Muscle of leg (tissue), 3 donors: ENCODE measurements at regions not wholly inside any gene's neighbourhood (a gene's known extent, or its start where the extent isn't known, plus 50 kb on each side); places are given as distances from the start of the nearest gene placed in this dataset.
"Not testable (repeated sequence)": the region's sequence is repeated elsewhere in the genome, so short reads cannot be mapped to it uniquely, and the experiment has no call there.

ENCODE experiments used
- DNase-seq: peaks from one replicate; pipeline ENCODE4 v3.0.0; 2013
- H3K27ac ChIP-seq: one replicate; pipeline ENCODE4 v1.5.1; 2013; ENCODE audit warnings: mild to moderate bottlenecking, low read length, control low read depth
- H3K27me3 ChIP-seq: one replicate; pipeline ENCODE4 v1.6.1; 2013; ENCODE audit warnings: low read length; ENCODE audit not compliant: control insufficient read depth, insufficient read depth
- H3K36me3 ChIP-seq: one replicate; pipeline ENCODE4 v1.6.1; 2013; ENCODE audit warnings: low read length; ENCODE audit not compliant: control insufficient read depth, insufficient read depth
- H3K4me1 ChIP-seq: one replicate; pipeline ENCODE4 v1.6.1; 2013; ENCODE audit warnings: low read length; ENCODE audit not compliant: control insufficient read depth, insufficient read depth
- H3K4me3 ChIP-seq: one replicate; pipeline ENCODE4 v1.5.1; 2013; ENCODE audit warnings: low read length, control low read depth
- H3K9me3 ChIP-seq: replicated peaks from 2 replicates; pipeline ENCODE4 v1.6.1; 2013; ENCODE audit warnings: low read depth, low read length; ENCODE audit not compliant: control insufficient read depth
- WGBS: methylation state at CpG from one replicate; pipeline ENCODE4 v1.1.5; 2013; ENCODE audit warnings: missing lambda C conversion rate; ENCODE audit not compliant: insufficient coverage; 5-methylcytosine and 5-hydroxymethylcytosine counted together

DNA sequence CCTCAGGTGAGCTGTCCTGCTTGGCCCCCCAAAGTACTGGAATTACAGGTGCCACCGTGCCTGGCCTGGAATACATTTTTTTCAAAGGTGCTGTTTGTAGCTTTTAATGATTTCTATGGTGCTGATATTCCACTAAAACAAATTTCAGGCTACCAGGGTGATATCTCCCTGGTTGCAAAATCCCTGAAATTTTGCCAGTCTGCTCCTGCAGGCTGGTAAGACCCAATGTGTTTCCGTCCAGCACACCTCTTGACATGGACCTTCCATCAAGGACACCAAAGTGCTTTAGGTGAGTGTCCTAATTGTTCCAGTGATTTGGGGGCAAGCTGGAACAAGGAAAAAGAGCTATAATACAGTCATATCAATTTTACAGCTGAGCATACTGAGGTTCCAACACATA is 69.8 kb upstream of the KMT2C start:
- no peaks in the 10 kb centered on the region for H3K36me3 ChIP-seq
- no peaks in the 10 kb centered on the region for H3K27me3 ChIP-seq
- H3K27ac ChIP-seq: no peak overlapping the region
- no peaks in the 10 kb centered on the region for H3K9me3 ChIP-seq
- no CpG with 5 or more reads among the region's 2 CpGs for WGBS
- peaks cover 4% of the 10 kb centered on the region for H3K4me1 ChIP-seq
- H3K4me3 ChIP-seq: no peak overlapping the region
- no peak for DNase-seq

DNA sequence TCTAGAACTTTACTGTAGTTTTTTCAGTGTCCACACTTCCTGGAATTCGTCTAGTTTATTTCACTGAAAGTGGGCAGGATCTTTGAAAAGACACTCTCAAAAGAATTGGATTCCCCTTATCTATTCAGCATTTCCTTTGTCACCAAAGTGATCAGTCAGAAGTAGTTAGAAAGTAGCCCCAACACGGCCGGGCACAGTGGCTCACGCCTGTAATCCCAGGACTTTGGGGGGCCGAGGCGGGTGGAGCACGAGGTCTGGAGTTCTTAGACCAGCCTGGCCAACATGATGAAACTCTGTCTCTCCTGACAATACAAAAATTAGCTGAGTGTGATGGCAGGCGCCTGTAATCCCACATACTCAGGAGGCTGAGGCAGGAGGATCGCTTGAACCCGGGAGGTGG is 69.0 kb upstream of the KMT2C start:
- no peaks in the 10 kb centered on the region for H3K36me3 ChIP-seq
- H3K4me1 ChIP-seq: peaks cover 4% of the 10 kb centered on the region
- no peak for DNase-seq
- no peaks in the 10 kb centered on the region for H3K27me3 ChIP-seq
- no peaks in the 10 kb centered on the region for H3K9me3 ChIP-seq
- no peak overlapping the region for H3K4me3 ChIP-seq
- no peak overlapping the region for H3K27ac ChIP-seq
- 83% methylated on average over 5 of the region's 10 CpGs for WGBS

GRCh38 chr7:152504367-152504766 is 68.6 kb upstream of the KMT2C start:
- WGBS: 40% methylated on average over 1 of the region's 3 CpGs
- DNase-seq: peak; percentile 35
- Histone ChIP-seq H3K36me3 (no peaks in the 10 kb centered on the region), H3K27me3 (no peaks in the 10 kb centered on the region), H3K4me1 (peaks cover 4% of the 10 kb centered on the region), H3K9me3 (no peaks in the 10 kb centered on the region), H3K4me3 (no peak overlapping the region), H3K27ac (no peak overlapping the region)

- WGBS: 89% methylated on average over 6 of the region's 13 CpGs
- Histone ChIP-seq H3K4me3 (no peak overlapping the region), H3K4me1 (peaks cover 4% of the 10 kb centered on the region), H3K27ac (no peak overlapping the region), H3K36me3 (no peaks in the 10 kb centered on the region), H3K27me3 (no peaks in the 10 kb centered on the region), H3K9me3 (no peaks in the 10 kb centered on the region)
- no peak for DNase-seq
Measured at GRCh38 chr7:152502813-152503790, 67.3 kb upstream of the KMT2C start.

DNA sequence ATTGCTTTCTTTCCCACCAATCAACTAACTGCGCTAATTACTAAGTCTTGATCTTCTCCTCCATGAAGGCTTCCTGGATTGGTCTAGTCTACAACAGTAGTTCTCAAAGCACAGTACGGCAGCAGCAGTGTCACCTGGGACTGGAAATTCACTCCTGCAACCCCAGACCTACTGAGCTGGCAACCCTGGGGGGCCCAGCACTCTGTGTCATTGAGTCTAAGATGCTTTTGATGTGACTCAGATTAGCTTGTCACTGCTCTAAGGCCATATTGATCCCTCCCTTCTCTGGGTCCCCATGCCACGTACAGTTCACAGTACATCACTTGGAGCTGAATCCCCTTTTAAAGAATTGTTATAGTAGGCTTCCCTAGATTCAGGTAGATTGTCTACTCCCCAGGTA is 65.7 kb upstream of the KMT2C start:
- no peak overlapping the region for H3K27ac ChIP-seq
- peaks cover 4% of the 10 kb centered on the region for H3K4me1 ChIP-seq
- no peaks in the 10 kb centered on the region for H3K27me3 ChIP-seq
- H3K9me3 ChIP-seq: no peaks in the 10 kb centered on the region
- 74% methylated on average over 2 of the region's 3 CpGs for WGBS
- H3K4me3 ChIP-seq: no peak overlapping the region
- no peak for DNase-seq
- H3K36me3 ChIP-seq: no peaks in the 10 kb centered on the region

DNA sequence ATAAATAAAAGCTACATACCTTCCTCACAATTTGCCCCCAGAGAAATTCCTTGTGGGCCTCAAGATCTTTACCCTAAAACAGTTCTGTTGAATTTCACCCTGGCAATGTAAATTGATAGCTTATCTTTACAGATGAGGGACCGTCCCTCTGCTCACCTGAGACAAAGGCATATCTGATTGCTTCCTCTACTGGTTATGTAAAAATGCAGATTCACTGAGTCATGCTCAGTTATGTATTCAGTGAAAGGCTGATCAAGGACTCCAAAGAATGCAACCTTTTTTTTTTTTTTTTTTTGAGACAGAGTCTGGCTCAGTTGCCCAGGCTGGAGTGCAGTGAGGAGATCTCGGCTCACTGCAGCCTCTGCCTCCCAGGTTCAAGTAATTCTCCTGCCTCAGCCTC is 64.2 kb upstream of the KMT2C start:
- not testable (repeated sequence) for H3K27me3 ChIP-seq, H3K9me3 ChIP-seq, H3K27ac ChIP-seq, H3K36me3 ChIP-seq, DNase-seq, H3K4me3 ChIP-seq, H3K4me1 ChIP-seq
- WGBS: no CpG with 5 or more reads among the region's 2 CpGs

- H3K4me1 ChIP-seq: no peaks in the 10 kb centered on the region
- no peak overlapping the region for H3K27ac ChIP-seq
- H3K4me3 ChIP-seq: no peak overlapping the region
Measured at GRCh38 chr7:152495867-152496266, 60.1 kb upstream of the KMT2C start.

DNA sequence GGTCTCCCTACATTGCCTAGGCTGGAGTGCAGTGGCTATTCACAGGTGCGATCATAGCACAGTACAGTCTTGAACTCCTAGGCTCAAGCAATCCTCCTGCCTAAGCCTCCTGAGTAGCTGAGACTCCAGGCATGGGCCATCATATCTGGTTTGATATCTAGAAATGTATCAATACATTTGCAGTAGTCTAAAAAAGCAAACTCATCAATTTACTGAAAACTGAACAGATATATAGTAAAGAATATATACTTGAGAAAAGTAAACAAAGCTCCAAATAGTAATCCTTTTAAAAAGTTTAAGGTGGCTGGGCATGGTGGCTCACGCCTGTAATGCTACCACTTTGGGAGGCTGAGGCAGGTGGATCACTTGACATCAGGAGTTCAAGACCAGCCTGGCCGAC is 57.1 kb upstream of the KMT2C start:
- H3K36me3 ChIP-seq: no peaks in the 10 kb centered on the region
- no peaks in the 10 kb centered on the region for H3K9me3 ChIP-seq
- H3K4me1 ChIP-seq: no peaks in the 10 kb centered on the region
- no peak overlapping the region for H3K27ac ChIP-seq
- 83% methylated on average over 1 of the region's 3 CpGs for WGBS
- DNase-seq: no peak
- no peaks in the 10 kb centered on the region for H3K27me3 ChIP-seq
- no peak overlapping the region for H3K4me3 ChIP-seq

More at GRCh38 chr7:152495867-152496266, 60.1 kb upstream of the KMT2C start:
- DNase-seq: no peak
- Histone ChIP-seq H3K36me3 (no peaks in the 10 kb centered on the region), H3K27me3 (no peaks in the 10 kb centered on the region), H3K9me3 (no peaks in the 10 kb centered on the region)
- WGBS: no CpG with 5 or more reads among the region's 2 CpGs

DNA sequence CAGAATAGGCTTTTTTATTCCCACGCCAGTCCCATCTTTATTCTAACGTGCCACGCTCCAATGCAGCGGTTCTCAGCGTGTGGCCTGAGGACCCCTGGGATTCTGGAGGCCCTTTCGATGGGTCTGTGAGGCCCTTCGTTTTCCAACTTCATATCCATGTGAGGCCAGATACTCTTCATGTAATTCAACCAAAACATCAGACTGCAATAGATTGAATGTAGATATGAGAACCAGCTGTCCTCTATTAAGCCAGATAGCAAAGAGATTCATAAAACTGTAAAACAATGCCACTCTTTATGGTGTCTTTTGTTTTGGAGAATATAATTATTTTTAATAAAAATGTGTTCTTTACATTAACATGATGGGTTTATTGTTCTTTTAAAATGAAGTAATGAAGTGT is 53.2 kb upstream of the KMT2C start:
- no peak for DNase-seq
- H3K4me1 ChIP-seq: no peaks in the 10 kb centered on the region
- H3K27ac ChIP-seq: no peak overlapping the region
- no peaks in the 10 kb centered on the region for H3K27me3 ChIP-seq
- no peaks in the 10 kb centered on the region for H3K36me3 ChIP-seq
- no peaks in the 10 kb centered on the region for H3K9me3 ChIP-seq
- 71% methylated on average over 6 of the region's 7 CpGs for WGBS
- H3K4me3 ChIP-seq: no peak overlapping the region

DNA sequence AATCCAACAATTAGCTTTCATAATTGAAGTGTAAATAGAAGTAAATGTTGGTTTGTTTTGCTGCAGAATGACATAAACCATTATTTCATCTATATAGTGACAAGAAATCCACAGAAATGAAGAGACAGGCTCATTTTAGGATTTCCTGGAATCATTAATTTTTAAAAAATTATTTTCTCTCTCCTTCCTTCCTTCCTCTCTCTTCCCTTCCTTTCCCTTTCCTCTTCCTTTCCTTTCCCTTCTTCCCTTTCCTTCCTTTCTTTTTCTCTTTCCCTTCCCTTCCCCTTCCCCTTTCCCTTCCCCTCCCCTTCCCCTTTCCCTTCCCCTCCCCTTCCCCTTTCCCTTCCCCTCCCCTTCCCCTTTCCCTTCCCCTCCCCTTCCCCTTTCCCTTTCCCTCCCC is 51.2 kb upstream of the KMT2C start:
- H3K27me3 ChIP-seq: no peaks in the 10 kb centered on the region
- no peak overlapping the region for H3K4me3 ChIP-seq
- no peaks in the 10 kb centered on the region for H3K36me3 ChIP-seq
- no peaks in the 10 kb centered on the region for H3K4me1 ChIP-seq
- no peak for DNase-seq
- H3K27ac ChIP-seq: no peak overlapping the region
- H3K9me3 ChIP-seq: no peaks in the 10 kb centered on the region
